GM12865 (cell line): ENCODE measurements at regions not wholly inside any gene's neighbourhood (a gene's known extent, or its start where the extent isn't known, plus 50 kb on each side); places are given as distances from the start of the nearest gene placed in this dataset.
"Not testable (repeated sequence)": the region's sequence is repeated elsewhere in the genome, so short reads cannot be mapped to it uniquely, and the experiment has no call there.

Experiments used
- DNase-seq: peaks from one replicate; pipeline ENCODE4 v3.0.0; 2010; ENCODE audit warnings: low read depth
- H3K4me3 ChIP-seq: 2 replicates; pipeline ENCODE4 v1.5.1; 2011; ENCODE audit warnings: mild to moderate bottlenecking, low read depth, low read length, control low read depth
- TF ChIP-seq, protein P1 (sequence below): IDR thresholded peaks from 2 replicates; pipeline ENCODE4 v1.5.1; 2011; ENCODE audit warnings: low read length, control low read depth, low read depth, inconsistent platforms; ENCODE audit not compliant: insufficient read depth; ENCODE audit errors: missing control alignments

DNA sequence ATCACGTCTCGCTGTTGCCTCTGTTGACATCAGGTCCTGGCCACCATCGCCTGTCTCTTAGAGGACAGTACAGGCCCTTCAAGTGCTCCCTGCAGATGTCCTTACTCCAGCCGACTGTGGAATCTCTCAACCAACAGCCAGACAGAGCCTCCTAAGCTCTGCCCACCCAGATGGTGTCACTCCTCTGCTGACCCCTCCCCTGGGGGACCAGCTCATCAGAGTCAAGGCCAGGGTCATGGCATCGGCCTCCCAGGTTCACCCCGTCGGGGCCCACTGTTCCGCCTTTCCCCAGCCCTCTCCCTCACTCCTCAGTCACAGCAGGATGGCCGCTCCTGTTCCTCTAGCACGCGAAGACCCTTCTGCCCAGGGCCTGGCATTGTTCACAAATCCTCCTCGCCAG is 157.3 kb upstream of the TMEM132C start:
- no peak for DNase-seq
- H3K4me3 ChIP-seq, result no peak overlapping the region
- TF ChIP-seq, protein P1, sequence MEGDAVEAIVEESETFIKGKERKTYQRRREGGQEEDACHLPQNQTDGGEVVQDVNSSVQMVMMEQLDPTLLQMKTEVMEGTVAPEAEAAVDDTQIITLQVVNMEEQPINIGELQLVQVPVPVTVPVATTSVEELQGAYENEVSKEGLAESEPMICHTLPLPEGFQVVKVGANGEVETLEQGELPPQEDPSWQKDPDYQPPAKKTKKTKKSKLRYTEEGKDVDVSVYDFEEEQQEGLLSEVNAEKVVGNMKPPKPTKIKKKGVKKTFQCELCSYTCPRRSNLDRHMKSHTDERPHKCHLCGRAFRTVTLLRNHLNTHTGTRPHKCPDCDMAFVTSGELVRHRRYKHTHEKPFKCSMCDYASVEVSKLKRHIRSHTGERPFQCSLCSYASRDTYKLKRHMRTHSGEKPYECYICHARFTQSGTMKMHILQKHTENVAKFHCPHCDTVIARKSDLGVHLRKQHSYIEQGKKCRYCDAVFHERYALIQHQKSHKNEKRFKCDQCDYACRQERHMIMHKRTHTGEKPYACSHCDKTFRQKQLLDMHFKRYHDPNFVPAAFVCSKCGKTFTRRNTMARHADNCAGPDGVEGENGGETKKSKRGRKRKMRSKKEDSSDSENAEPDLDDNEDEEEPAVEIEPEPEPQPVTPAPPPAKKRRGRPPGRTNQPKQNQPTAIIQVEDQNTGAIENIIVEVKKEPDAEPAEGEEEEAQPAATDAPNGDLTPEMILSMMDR, result no peak

DNA sequence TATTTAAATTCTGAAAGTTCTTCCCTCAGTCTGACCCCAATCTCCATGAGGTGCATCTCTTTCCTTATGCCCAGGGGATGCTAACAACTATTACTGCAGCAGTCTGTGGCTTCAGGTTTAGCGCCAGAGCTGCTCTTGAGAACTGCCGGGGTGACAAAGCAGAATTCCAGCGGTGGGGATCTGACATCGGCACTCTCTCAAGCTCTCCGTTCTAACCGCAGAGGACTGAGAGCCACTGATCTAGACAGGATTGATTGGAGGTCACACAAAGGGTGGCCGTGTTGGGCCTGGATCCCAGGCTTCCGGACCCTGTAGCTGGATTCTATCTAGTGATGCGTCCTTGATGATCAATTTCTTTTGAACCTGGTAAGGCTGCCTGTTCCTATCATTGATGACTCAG is 155.6 kb upstream of the TMEM132C start:
- TF ChIP-seq, protein P1, result no peak
- no peak for DNase-seq
- H3K4me3 ChIP-seq, result no peak overlapping the region

DNA sequence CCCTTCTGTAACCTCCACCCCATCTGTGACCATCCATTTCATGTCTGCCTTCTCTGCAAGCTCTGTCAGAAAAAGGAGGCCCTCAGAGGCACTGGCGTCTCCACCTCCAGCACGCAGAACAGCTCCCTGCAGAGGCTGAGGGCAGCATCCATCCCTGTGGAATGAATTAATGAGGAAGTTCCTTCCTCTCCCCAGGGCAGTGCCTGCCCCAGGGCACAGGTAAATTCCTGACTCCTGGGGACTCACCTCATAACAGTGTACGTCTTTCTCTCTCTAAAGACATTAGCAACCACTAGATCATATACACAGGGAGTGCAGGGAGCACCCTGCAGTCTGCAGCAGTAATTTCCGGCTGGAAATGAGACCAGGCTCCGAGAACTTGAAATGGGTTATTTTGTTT is 155.0 kb upstream of the TMEM132C start:
- H3K4me3 ChIP-seq, result no peak overlapping the region
- DNase-seq, result no peak
- TF ChIP-seq, protein P1, result no peak

DNA sequence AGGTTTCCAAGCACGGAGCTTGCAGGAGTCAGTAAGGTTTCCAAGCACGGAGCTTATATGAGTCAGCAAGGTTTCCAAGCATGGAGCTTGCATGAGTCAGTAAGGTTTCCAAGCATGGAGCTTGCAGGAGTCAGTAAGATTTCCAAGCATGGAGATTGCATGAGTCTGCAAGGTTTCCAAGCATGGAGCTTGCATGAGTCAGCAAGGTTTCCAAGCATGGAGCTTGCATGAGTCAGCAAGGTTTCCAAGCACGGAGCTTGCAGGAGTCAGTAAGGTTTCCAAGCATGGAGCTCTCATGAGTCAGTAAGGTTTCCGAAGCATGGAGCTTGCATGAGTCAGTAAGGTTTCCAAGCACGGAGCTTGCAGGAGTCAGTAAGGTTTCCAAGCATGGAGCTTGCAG is 153.7 kb upstream of the TMEM132C start:
- H3K4me3 ChIP-seq, DNase-seq: not testable (repeated sequence)

DNA sequence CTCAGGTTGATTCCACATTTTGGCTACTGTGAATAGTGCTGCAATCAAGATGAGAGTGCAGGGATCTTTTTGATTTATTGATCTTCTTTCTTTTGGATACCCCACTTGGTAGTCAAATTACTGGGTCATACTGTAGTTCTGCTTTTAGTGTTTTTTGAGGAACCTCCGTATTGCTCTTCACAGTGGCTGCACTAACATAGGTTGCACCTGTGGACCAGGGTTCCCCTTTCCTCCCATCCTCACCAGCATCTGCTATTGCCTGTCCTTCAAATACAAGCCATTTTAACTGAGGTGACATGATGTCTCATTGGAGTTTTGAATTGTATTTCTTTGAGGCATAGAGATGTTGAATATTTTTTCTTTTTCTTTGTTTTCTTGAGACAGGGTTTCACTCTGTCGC is 152.5 kb upstream of the TMEM132C start:
- no peak overlapping the region for H3K4me3 ChIP-seq
- TF ChIP-seq, protein P1, result no peak
- DNase-seq, result no peak

DNA sequence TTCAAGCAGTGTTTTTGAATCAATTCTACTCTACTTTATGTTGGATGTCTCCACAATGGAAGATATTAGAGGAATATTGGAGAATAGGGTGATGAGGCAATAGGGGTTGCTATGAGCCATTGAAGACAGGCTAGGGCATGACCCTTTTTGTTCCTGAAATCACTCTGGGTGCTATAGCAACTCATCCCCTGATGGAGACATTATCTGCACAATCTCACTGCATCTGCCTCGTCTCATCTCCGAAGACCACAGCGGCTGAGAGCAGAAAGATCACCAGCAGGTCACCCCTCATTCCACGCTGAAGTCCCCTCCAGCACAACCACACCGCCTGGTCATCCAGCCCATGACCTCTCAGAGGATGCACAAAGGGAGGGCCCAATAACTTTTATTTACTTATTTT is 150.4 kb upstream of the TMEM132C start:
- DNase-seq, result no peak
- H3K4me3 ChIP-seq, result no peak overlapping the region
- TF ChIP-seq, protein P1, result no peak

DNA sequence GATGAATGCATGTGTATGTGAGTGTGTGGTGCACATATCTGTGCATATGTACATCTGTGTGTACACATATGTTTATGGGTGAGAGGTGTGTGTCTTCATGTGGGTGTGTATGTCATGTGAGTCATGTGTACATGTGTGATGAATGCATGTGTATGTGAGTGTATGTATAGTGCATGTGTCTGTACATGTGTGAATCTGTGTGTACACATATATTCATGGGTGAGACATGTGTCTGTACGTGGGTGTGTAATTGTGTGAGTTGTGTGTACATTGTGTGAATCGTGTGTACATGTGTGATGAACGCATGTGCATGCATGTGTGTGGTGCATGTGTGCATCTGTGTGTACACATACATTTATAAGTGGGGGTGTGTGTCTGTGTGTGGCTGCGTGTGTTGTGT is 146.9 kb upstream of the TMEM132C start:
- no peak overlapping the region for H3K4me3 ChIP-seq
- TF ChIP-seq, protein P1, result no peak
- no peak for DNase-seq

DNA sequence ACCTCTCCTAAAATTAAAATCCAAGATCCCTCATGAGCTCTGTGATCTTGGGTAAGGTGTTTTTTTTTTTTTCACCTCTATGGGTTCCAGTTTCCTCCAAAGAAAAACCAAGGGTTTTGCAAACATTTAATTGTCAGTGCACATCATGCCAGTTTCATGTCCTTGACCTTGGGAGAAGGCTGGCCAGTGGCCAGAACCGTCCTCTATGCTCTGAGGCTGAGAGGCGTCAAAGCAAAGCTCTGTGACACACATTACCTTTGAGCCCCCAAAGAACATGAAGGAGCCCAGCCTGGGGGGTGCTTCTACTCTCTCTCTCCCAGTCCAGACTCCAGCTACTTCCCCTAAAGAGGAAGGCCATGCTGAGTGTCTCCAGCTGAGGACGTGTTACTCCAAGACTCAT is 145.5 kb upstream of the TMEM132C start:
- H3K4me3 ChIP-seq, result no peak overlapping the region
- TF ChIP-seq, protein P1, result no peak
- DNase-seq, result no peak
